IPS-15b (cell line): ENCODE measurements at regions not wholly inside any gene's neighbourhood (a gene's known extent, or its start where the extent isn't known, plus 50 kb on each side); places are given as distances from the start of the nearest gene placed in this dataset.
"Not testable (repeated sequence)": the region's sequence is repeated elsewhere in the genome, so short reads cannot be mapped to it uniquely, and the experiment has no call there.

Experiments used
- H3K27me3 ChIP-seq: one replicate; pipeline ENCODE4 v1.6.1; 2013; ENCODE audit warnings: low read length; ENCODE audit not compliant: control insufficient read depth, insufficient read depth
- H3K36me3 ChIP-seq: one replicate; pipeline ENCODE4 v1.6.1; 2013; ENCODE audit warnings: low read length; ENCODE audit not compliant: control insufficient read depth, insufficient read depth
- H3K4me1 ChIP-seq: one replicate; pipeline ENCODE4 v1.6.1; 2013; ENCODE audit warnings: mild to moderate bottlenecking, low read length; ENCODE audit not compliant: control insufficient read depth, insufficient read depth
- H3K4me3 ChIP-seq: one replicate; pipeline ENCODE4 v1.5.1; 2013; ENCODE audit warnings: low read depth, low read length
- H3K9ac ChIP-seq: one replicate; pipeline ENCODE4 v1.6.1; 2013; ENCODE audit warnings: low read depth, mild to moderate bottlenecking, low read length
- H3K9me3 ChIP-seq: one replicate; pipeline ENCODE4 v1.6.1; 2013; ENCODE audit warnings: mild to moderate bottlenecking, low read length; ENCODE audit not compliant: control insufficient read depth, insufficient read depth

DNA sequence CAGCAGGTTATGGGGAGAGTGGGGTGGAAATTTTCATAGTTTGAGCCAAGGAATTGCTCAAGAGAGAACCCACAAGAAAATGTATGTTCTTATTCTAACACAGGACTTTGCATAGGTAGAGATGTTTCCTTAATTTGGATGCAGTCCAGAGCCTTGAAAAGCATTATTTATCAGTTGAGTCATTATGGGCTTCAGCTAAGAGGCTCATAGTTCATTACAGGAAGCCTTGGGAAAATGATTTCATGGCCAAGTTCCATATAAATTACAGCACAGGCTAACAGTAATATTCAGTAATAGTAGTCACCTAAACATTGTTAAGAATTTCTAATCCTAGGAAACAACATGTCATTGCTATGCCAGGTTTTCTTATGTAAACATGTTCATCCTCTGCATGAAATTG lies 131.1 kb upstream of the PTPRZ1 start:
- no peaks in the 10 kb centered on the region for H3K27me3 ChIP-seq
- H3K9ac ChIP-seq = no peak overlapping the region
- H3K4me3 ChIP-seq = no peak overlapping the region
- H3K36me3 ChIP-seq = no peaks in the 10 kb centered on the region
- H3K4me1 ChIP-seq = peaks cover 5% of the 10 kb centered on the region
- no peaks in the 10 kb centered on the region for H3K9me3 ChIP-seq

DNA sequence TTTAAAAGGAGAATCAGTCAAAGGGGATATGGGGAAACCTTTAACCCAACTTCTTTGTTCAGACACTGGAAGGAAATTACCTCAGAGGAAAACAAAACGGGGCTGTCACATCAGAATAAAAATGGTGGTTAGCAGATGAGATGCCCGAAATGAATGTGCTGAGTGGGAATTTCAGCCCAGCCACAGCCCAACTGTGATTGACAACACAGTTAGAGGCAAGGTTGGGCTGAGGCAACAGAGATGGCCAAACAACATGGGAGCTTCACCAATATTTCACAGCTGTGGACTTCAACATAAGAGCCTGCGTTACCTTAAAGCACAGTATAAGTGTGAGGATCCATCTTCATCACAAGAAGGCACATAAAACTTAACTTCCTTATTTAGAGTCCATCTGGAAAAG lies 133.5 kb upstream of the PTPRZ1 start:
- no peaks in the 10 kb centered on the region for H3K36me3 ChIP-seq
- H3K9ac ChIP-seq = no peak overlapping the region
- peaks cover 5% of the 10 kb centered on the region for H3K4me1 ChIP-seq
- H3K9me3 ChIP-seq = no peaks in the 10 kb centered on the region
- no peaks in the 10 kb centered on the region for H3K27me3 ChIP-seq
- no peak overlapping the region for H3K4me3 ChIP-seq

DNA sequence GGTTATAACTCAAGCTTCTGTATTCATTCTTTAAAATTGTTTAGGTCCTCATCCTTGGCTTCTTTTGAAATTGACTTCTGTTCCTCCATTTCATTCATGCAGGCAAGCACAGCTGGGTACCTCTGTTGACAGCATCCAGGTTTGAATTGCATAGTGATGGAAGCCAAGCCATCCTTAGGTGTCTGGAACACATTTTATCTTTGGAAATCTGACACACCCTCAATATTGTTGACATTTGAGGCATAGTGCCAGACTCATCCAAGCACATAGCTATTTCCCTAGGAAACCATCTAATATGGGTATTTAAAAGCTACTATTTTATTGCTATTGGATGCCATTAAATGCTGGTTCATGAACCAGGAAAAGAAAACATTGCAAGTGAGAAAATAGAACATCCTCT lies 142.1 kb upstream of the PTPRZ1 start:
- no peaks in the 10 kb centered on the region for H3K36me3 ChIP-seq

DNA sequence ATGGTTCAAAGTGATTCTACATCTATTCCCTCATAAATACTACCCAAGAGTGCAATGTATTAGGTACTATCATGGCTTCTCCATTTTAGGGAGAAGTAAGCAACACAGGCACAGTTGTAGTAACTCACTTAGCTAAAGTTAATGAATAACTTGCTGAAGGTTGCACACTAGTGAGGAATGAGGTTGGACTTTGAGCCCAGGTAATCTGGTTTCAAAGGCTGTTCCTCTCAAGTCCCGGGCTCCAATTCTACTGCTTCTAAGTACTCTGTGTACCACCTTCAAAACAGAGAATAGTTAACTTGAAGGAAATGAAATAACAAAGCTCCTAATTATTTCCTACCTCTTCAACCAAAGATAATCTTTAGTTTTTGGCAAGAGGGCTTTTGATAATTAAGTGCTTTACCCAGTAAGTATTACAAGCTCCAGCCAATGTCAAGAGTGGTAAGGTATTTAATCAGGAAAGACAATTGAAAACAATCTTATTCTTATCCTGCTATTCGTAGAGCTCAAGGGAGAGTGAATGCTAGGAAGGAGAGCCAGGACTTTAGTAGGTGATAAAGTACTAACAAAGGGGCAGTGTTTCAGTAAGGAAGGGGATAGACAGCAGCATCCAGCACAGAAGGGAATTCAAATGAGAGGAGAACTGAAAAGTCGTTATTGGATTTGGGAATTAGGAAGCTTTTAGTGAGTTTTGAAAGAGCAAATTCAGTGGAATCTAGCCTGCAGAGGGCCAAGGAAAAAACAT lies 158.2 kb upstream of the PTPRZ1 start:
- Histone ChIP-seq H3K9me3 (no peaks in the 10 kb centered on the region), H3K4me3 (no peak overlapping the region), H3K9ac (no peak overlapping the region), H3K36me3 (no peaks in the 10 kb centered on the region), H3K27me3 (no peaks in the 10 kb centered on the region), H3K4me1 (no peaks in the 10 kb centered on the region)

More for the DNA sequence above, 142.1 kb upstream of the PTPRZ1 start:
- Histone ChIP-seq H3K27me3 (no peaks in the 10 kb centered on the region), H3K4me1 (no peaks in the 10 kb centered on the region), H3K4me3 (no peak overlapping the region), H3K9me3 (peaks cover 2% of the 10 kb centered on the region), H3K9ac (no peak overlapping the region)

DNA sequence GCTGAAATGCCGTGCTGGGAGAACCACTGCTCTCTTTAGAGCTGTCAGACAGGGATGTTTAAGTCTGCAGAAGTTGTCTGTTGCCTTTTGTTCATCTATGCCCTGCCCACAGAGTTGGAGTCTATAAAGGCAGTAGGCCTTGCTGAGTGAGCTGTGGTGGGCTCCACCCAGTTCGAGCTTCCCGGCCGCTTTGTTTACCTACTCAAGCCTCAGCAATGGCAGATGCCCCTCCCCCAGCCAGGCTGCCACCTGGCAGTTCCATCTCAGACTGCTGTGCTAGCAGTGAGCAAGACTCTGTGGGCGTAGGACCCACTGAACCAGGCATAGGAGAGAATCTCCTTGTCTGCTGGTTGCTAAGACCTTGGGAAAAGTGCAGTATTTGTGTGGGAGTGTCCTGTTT lies 160.0 kb upstream of the PTPRZ1 start:
- H3K4me3 ChIP-seq, H3K27me3 ChIP-seq, H3K36me3 ChIP-seq, H3K4me1 ChIP-seq, H3K9ac ChIP-seq, H3K9me3 ChIP-seq: not testable (repeated sequence)

DNA sequence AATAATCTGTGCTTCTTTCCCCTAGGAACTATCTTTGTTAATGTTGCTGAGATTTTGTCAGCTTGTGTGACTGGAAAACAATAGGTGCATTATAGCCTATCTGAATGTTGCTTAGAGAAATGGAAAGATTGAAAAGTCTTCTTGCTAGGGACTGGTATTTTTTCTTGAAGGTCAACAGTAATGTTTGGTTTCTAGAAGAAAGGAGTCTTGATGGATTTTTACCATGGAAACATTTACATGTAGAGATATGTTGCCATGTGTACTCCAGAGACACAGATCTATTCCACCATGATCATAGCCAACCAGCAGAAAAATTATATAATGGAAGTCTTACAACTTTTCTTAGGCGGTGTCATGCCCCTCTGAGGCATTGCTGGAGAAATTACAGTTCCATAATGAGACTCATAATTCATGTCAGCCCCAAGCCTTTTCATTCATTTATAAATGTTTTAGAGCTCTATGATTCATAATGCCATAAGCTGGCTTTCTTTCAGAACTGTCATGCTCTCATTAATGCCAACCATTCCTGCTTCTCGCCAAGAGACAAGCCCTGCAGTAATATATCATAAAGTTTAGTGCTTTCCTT lies 175.1 kb upstream of the PTPRZ1 start:
- no peaks in the 10 kb centered on the region for H3K9me3 ChIP-seq
- no peaks in the 10 kb centered on the region for H3K36me3 ChIP-seq
- no peaks in the 10 kb centered on the region for H3K27me3 ChIP-seq
- no peak overlapping the region for H3K4me3 ChIP-seq
- no peaks in the 10 kb centered on the region for H3K4me1 ChIP-seq
- H3K9ac ChIP-seq = no peak overlapping the region

DNA sequence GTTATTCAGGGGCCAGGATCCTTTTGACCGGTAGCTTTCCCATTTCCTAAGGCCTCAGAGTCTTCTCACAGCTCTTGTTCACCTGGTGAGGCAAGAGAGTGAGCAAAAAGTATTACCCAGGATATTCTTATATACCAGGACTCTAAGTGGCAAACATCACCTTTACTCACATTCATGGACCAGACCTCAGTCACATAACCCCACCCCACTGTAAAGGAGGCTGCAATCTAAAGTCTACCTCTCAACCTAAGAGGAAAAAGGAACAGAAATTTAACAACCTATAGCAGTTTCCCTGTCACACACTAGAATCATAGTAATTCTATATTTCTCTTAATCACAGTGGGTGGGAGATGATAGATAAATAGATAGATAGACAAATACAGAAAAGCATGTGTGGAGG lies 176.0 kb upstream of the PTPRZ1 start:
- no peak overlapping the region for H3K4me3 ChIP-seq
- no peaks in the 10 kb centered on the region for H3K36me3 ChIP-seq
- H3K4me1 ChIP-seq = no peaks in the 10 kb centered on the region
- H3K27me3 ChIP-seq = no peaks in the 10 kb centered on the region
- no peaks in the 10 kb centered on the region for H3K9me3 ChIP-seq
- H3K9ac ChIP-seq = no peak overlapping the region

DNA sequence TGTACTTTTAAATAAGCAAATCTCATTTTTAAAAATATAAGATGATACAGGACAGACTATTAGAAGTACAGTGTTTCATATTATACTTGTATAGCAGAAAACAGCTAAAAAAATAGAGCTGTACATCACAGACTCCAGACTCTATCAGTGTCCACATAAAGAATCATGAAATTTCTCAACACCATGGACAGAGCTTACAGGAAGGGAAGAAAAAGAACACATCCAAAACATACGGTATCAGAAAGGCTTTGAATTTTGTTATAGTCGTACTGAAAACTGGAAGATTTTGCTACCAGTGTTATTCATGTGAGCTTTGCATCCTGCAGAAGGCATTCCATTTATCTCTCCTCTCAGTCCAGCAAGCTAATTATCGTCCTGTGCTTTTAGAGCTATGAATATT lies 183.2 kb upstream of the PTPRZ1 start:
- Histone ChIP-seq H3K9ac (no peak overlapping the region), H3K36me3 (no peaks in the 10 kb centered on the region), H3K4me3 (no peak overlapping the region), H3K4me1 (no peaks in the 10 kb centered on the region), H3K27me3 (no peaks in the 10 kb centered on the region), H3K9me3 (no peaks in the 10 kb centered on the region)

DNA sequence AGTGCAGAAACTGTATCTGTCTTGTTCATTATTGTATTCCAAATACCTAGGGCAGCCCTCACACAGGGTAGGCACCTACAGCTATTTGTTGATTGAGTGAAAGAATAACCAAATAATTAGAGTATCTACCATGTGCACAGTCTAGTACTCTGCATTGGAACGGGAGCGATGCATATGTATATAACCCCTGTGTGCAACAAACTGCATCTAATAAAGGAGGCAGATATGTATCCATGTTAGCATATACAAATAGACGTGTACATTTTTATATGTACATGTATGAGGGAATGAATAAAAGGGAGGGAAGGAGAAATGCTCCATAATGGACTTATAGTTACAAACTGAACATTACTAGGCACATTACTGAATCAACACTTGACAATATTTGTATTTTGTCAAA lies 191.3 kb upstream of the PTPRZ1 start:
- Histone ChIP-seq H3K27me3 (no peaks in the 10 kb centered on the region), H3K4me3 (no peak overlapping the region), H3K9ac (no peak overlapping the region), H3K4me1 (no peaks in the 10 kb centered on the region), H3K36me3 (no peaks in the 10 kb centered on the region), H3K9me3 (no peaks in the 10 kb centered on the region)

DNA sequence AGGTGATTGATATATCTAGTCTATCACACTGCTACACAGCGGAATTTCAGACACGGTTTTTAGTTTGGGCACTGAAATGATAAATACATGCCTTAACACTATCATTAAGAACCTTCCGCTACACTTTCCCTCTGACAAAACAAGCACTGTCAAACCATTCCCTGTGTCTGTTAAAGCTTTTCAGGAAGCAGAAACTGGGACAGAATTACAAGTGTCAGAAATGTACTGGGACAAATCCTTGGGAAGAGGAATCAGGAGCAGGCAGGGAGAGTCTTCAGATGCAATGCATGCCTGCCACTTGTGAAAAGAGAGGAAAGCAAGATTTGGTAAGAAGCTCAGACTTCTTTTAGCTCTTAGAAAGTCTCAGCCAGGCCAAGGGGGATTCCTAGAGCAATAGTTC lies 196.8 kb upstream of the PTPRZ1 start:
- no peaks in the 10 kb centered on the region for H3K4me1 ChIP-seq
- H3K36me3 ChIP-seq = no peaks in the 10 kb centered on the region
- no peak overlapping the region for H3K4me3 ChIP-seq
- no peaks in the 10 kb centered on the region for H3K27me3 ChIP-seq
- no peaks in the 10 kb centered on the region for H3K9me3 ChIP-seq
- H3K9ac ChIP-seq = no peak overlapping the region

DNA sequence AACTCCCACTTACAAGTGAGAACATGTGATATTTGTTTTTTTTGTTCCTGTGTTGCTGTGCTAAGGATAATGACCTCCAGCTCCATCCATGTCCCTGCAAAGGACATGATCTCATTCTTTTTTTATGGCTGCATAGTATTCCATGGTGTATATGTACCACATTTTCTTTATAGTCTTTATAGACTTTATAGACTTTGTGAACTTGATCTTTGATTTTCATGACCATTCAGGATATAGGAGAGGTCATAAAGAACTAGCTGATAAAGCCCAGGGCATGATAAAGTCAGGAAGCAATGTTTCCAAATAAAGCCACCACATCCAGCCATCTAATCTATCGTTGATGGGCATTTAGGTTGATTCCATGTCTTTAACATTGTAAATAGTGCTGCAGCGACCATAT lies 198.5 kb upstream of the PTPRZ1 start:
- not testable (repeated sequence) for H3K9me3 ChIP-seq, H3K9ac ChIP-seq, H3K27me3 ChIP-seq, H3K4me3 ChIP-seq, H3K4me1 ChIP-seq, H3K36me3 ChIP-seq

DNA sequence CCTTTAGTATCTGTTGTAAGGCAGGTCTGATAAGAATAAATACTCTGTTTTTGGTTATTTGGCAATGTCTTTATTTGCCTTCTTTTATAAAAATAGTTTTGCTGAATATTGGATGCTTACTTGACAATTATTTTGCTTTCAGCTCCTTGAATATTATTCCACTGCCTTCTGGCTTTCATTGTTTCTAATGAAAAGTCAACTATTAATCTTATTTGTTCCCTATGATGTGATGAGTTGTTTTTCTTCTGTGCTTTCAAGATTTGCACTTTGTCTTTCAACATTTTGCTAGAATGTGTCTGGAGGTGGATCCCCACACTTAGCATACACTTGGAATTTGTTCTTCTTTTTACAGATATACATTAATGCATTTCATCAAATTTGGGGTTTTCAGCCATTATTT lies 203.8 kb upstream of the PTPRZ1 start:
- Histone ChIP-seq H3K36me3 (no peaks in the 10 kb centered on the region), H3K4me3 (no peak overlapping the region), H3K9me3 (no peaks in the 10 kb centered on the region), H3K4me1 (no peaks in the 10 kb centered on the region), H3K27me3 (no peaks in the 10 kb centered on the region), H3K9ac (no peak overlapping the region)
